ENCODE measurements at regions not wholly inside any gene's neighbourhood (a gene's known extent, or its start where the extent isn't known, plus 50 kb on each side); places are given as distances from the start of the nearest gene placed in this dataset.

- no peak overlapping the region for H4K8ac ChIP-seq (ENCODE audit: extremely low read depth, insufficient read depth, low read length)
- H3K23me2 ChIP-seq (ENCODE audit: low read depth, low read length) = peaks cover 2% of the 10 kb centered on the region; the same call in 1 of the 2 replicates
- no peak overlapping the region for H3K18ac ChIP-seq (ENCODE audit: extremely low read depth, low read length)
- H3K14ac ChIP-seq (ENCODE audit: insufficient read length) = no peak overlapping the region
- H3K23ac ChIP-seq (ENCODE audit: insufficient read length) = no peak overlapping the region
- no peak overlapping the region for H4K91ac ChIP-seq (replicated peaks; ENCODE audit: insufficient read length, low read length)
- H3K9me3 ChIP-seq (ENCODE audit: insufficient read depth in 2 of 2, low read depth in 1 of 2, low read length in 1 of 2) = no peaks in the 10 kb centered on the region
- H2BK5ac ChIP-seq (ENCODE audit: low read depth, low read length) = no peak overlapping the region
- H3K27ac ChIP-seq (ENCODE audit: low read depth, low read length) = no peak overlapping the region
- no peak overlapping the region for H3K56ac ChIP-seq (replicated peaks; ENCODE audit: insufficient read length, low read depth, low read length)
- H2BK120ac ChIP-seq (replicated peaks; ENCODE audit: low read depth, low read length) = no peak overlapping the region
- no peak overlapping the region for H2BK20ac ChIP-seq (ENCODE audit: low read length)
- no peak overlapping the region for H3K4ac ChIP-seq (replicated peaks; ENCODE audit: insufficient read length, low read depth, low read length)
- no peaks in the 10 kb centered on the region for H3K79me1 ChIP-seq (ENCODE audit: low read depth, low read length)
- no peak overlapping the region for H2AFZ ChIP-seq (ENCODE audit: low read length)
- H4K20me1 ChIP-seq (replicated peaks in 1 of 2; ENCODE audit: control insufficient read depth in 1 of 2, insufficient read depth in 2 of 2, low read length in 2 of 2) = no peaks in the 10 kb centered on the region
- H4K5ac ChIP-seq (ENCODE audit: insufficient read length, low read depth, low read length) = no peak overlapping the region
- CTCF ChIA-PET (ENCODE audit: partially characterized antibody) = interaction anchor here (0.7 to 1.7 kb wide), 2 partner anchors 19 to 666 kb away, joined by 3 to 4 read pairs; no protein-coding TSS in a partner anchor
- H2BK15ac ChIP-seq (ENCODE audit: low read length) = no peak overlapping the region
- FAIRE-seq = no peak
- POLR2A ChIA-PET (ENCODE audit: partially characterized antibody) = no interaction called here
- no peak overlapping the region for H2AK5ac ChIP-seq (ENCODE audit: low read depth, low read length)
- H2BK12ac ChIP-seq (ENCODE audit: low read depth, low read length) = no peak overlapping the region
- H3K4me2 ChIP-seq (ENCODE audit: insufficient read depth in 1 of 2, low read depth in 2 of 2, low read length in 2 of 2) = no peak overlapping the region
- H3K27me3 ChIP-seq (replicated peaks in 1 of 4; ENCODE audit: control insufficient read depth in 3 of 4, extremely low read depth in 1 of 4, insufficient read depth in 3 of 4, low read length in 3 of 4) = no peaks in the 10 kb centered on the region
- 79% methylated on average over 3 of the region's 3 CpGs; no CpG with 5 or more reads in 1 of the 2 experiments for whole genome bisulfite sequencing, 2 experiments (ENCODE audit: extremely low coverage in 1 of 2, insufficient coverage in 1 of 2, insufficient read length in 1 of 2, insufficient replicate concordance in 2 of 2, low coverage in 1 of 2, low lambda C conversion rate in 2 of 2, missing lambda C conversion rate in 1 of 2)
- H3K4me3 ChIP-seq (ENCODE audit: extremely low read depth in 1 of 4, insufficient read depth in 2 of 4, low read depth in 3 of 4, low read length in 4 of 4) = no peak overlapping the region
- no peaks in the 10 kb centered on the region for H3K4me1 ChIP-seq (replicated peaks in 1 of 4; ENCODE audit: control insufficient read depth in 3 of 4, insufficient read depth in 4 of 4, low read length in 3 of 4)
- DNase-seq (ENCODE audit: low read depth in 1 of 2, low spot score in 2 of 2) = no peak
- no peaks in the 10 kb centered on the region for H3K79me2 ChIP-seq (ENCODE audit: control insufficient read depth in 1 of 2, insufficient read depth in 2 of 2, low read length in 2 of 2)
- H3K9ac ChIP-seq (replicated peaks in 1 of 4; ENCODE audit: extremely low read depth in 1 of 4, low read depth in 3 of 4, low read length in 3 of 4) = no peak overlapping the region
- H3K36me3 ChIP-seq (ENCODE audit: control insufficient read depth in 2 of 4, insufficient read depth in 4 of 4, low read length in 3 of 4) = no peaks in the 10 kb centered on the region
- TF ChIP-seq NANOG (IDR thresholded peaks at IDR 0.05; ENCODE audit: insufficient read depth, low read depth, low read length, poor library complexity, severe bottlenecking) (no peak), KDM1A (IDR thresholded peaks at IDR 0.05; ENCODE audit: borderline replicate concordance, low read length) (no peak), BACH1 (IDR thresholded peaks at IDR 0.05; ENCODE audit: low read length) (no peak), ATF2 (IDR thresholded peaks at IDR 0.05; ENCODE audit: low read length) (no peak), CBX8 (IDR thresholded peaks at IDR 0.05; ENCODE audit: borderline replicate concordance, low read depth, low read length) (no peak), EGR1 (IDR thresholded peaks at IDR 0.05; ENCODE audit: borderline replicate concordance, low read depth, low read length) (no peak), CHD2 (IDR thresholded peaks at IDR 0.05; ENCODE audit: low read length) (no peak), SRF (IDR thresholded peaks at IDR 0.05; ENCODE audit: low read depth, low read length) (no peak), CREB1 (IDR thresholded peaks at IDR 0.05) (no peak), GTF2F1 (IDR thresholded peaks at IDR 0.05; ENCODE audit: borderline replicate concordance, low read depth, low read length) (no peak), BRCA1 (IDR thresholded peaks at IDR 0.05; ENCODE audit: low read depth, low read length) (no peak), SP2 (IDR thresholded peaks at IDR 0.05; ENCODE audit: low read length) (no peak), HDAC2 (IDR thresholded peaks at IDR 0.05; ENCODE audit: borderline replicate concordance in 1 of 2, low read depth in 2 of 2, low read length in 2 of 2) (no peak)
Observed at GRCh38 chr12:84191779-84192178, 720.8 kb downstream of the SLC6A15 start.

Data from H1 (cell line).